Neural cell (in vitro differentiated cells): ENCODE measurements at regions not wholly inside any gene's neighbourhood (a gene's known extent, or its start where the extent isn't known, plus 50 kb on each side); places are given as distances from the start of the nearest gene placed in this dataset.

Source experiments
- H2AFZ ChIP-seq: fragments of 200-600, 300-800 bp; sonication (generic), shearing (Covaris generic); 2 replicates; pipeline ENCODE4 v1.6.0; 2014; ENCODE audit warnings: low read depth, mild to moderate bottlenecking, antibody characterized with exemption, low read length, moderate library complexity
- H3F3A ChIP-seq: fragments of 200-600 bp; shearing (Covaris generic); 2 replicates; pipeline ENCODE4 v1.6.1; 2016; ENCODE audit warnings: mild to moderate bottlenecking, moderate library complexity, mixed read lengths, antibody characterized with exemption, low read length; ENCODE audit not compliant: insufficient read depth, poor library complexity, severe bottlenecking
- H3K27ac ChIP-seq: fragments of 200-600, 300-800 bp; sonication (generic), shearing (Covaris generic); 2 replicates; pipeline ENCODE4 v1.5.1; 2014; ENCODE audit warnings: mild to moderate bottlenecking, low read length, moderate library complexity
- H3K27me3 ChIP-seq: fragments of 300-800, 200-600 bp; sonication (generic), shearing (Covaris generic); 2 replicates; pipeline ENCODE4 v1.6.0; 2014; ENCODE audit warnings: mild to moderate bottlenecking, low read depth, low read length, moderate library complexity; ENCODE audit not compliant: insufficient read depth
- H3K36me3 ChIP-seq: fragments of 300-800, 200-600 bp; sonication (generic), shearing (Covaris generic); 2 replicates; pipeline ENCODE4 v1.5.1; 2014; ENCODE audit warnings: mild to moderate bottlenecking, antibody characterized with exemption, low read length, moderate library complexity; ENCODE audit not compliant: insufficient read depth
- H3K4me2 ChIP-seq: fragments of 300-800, 200-600 bp; sonication (generic), shearing (Covaris generic); 2 replicates; pipeline ENCODE4 v1.6.0; 2014; ENCODE audit warnings: mild to moderate bottlenecking, low read length
- H3K4me3 ChIP-seq: fragments of 300-800, 200-600 bp; sonication (generic), shearing (Covaris generic); 2 replicates; pipeline ENCODE4 v1.5.1; 2014; ENCODE audit warnings: mild to moderate bottlenecking, low read length, moderate library complexity
- H3K79me2 ChIP-seq: fragments of 200-600 bp; shearing (Covaris generic); replicated peaks from 2 replicates; pipeline ENCODE4 v1.6.0; 2014; ENCODE audit warnings: mild to moderate bottlenecking, low read length, moderate library complexity; ENCODE audit not compliant: insufficient read depth
- H3K9ac ChIP-seq: fragments of 300-800, 200-600 bp; sonication (generic), shearing (Covaris generic); 2 replicates; pipeline ENCODE4 v1.6.1; 2016; ENCODE audit warnings: mild to moderate bottlenecking, low read length, mixed read lengths
- H3K9me2 ChIP-seq: fragments of 200-600 bp; shearing (Covaris generic); 2 replicates; pipeline ENCODE4 v1.6.1; 2016; ENCODE audit warnings: mild to moderate bottlenecking, low read length, mixed read lengths; ENCODE audit not compliant: insufficient read depth
- H3K9me3 ChIP-seq: fragments of 200-600, 300-800 bp; sonication (generic), shearing (Covaris generic); 2 replicates; pipeline ENCODE4 v1.6.1; 2016; ENCODE audit warnings: mild to moderate bottlenecking, mixed run types, low read length, moderate library complexity, mixed read lengths
- H4K20me1 ChIP-seq: fragments of 200-600 bp; shearing (Covaris generic); 2 replicates; pipeline ENCODE4 v1.6.1; 2016; ENCODE audit warnings: mild to moderate bottlenecking, mixed run types; ENCODE audit not compliant: insufficient read depth
- CTCF ChIP-seq: fragments of 450-650 bp; IDR thresholded peaks from 2 replicates; pipeline ENCODE4 v1.5.1; 2014; ENCODE audit warnings: antibody characterized with exemption, mild to moderate bottlenecking, moderate library complexity; ENCODE audit not compliant: poor library complexity, severe bottlenecking
- EP300 ChIP-seq: fragments of 450-650 bp; conservative IDR thresholded peaks from 2 replicates; pipeline ENCODE4 v1.6.1; 2014; ENCODE audit warnings: antibody characterized with exemption, mild to moderate bottlenecking, moderate library complexity; ENCODE audit not compliant: poor library complexity, severe bottlenecking
- EZH2 ChIP-seq: fragments of 200-600, 300-800 bp; shearing (Covaris generic), sonication (generic); IDR thresholded peaks from 2 replicates; pipeline ENCODE4 v1.6.1; 2014; ENCODE audit warnings: antibody characterized with exemption, low read length, borderline replicate concordance, mild to moderate bottlenecking; ENCODE audit not compliant: insufficient read depth, poor library complexity, severe bottlenecking
- MXI1 ChIP-seq: fragments of 450-650 bp; conservative IDR thresholded peaks from 2 replicates; pipeline ENCODE4 v1.6.1; 2014; ENCODE audit warnings: antibody characterized with exemption, mild to moderate bottlenecking; ENCODE audit not compliant: poor library complexity, severe bottlenecking
- POLR2AphosphoS5 ChIP-seq: IDR thresholded peaks from 2 replicates; pipeline ENCODE4 v1.6.1; 2012
- RAD21 ChIP-seq: fragments of 450-650 bp; conservative IDR thresholded peaks from 2 replicates; pipeline ENCODE4 v1.6.1; 2014; ENCODE audit warnings: antibody characterized with exemption, mild to moderate bottlenecking, moderate library complexity
- SMC3 ChIP-seq: fragments of 450-650 bp; conservative IDR thresholded peaks from 2 replicates; pipeline ENCODE4 v1.6.1; 2014; ENCODE audit warnings: antibody characterized with exemption, mild to moderate bottlenecking, moderate library complexity; ENCODE audit not compliant: poor library complexity
- TAF1 ChIP-seq: IDR thresholded peaks from 2 replicates; pipeline ENCODE4 v1.6.1; 2012; ENCODE audit warnings: low read depth
- TF ChIP-seq, protein P1 (sequence below): IDR thresholded peaks from 2 replicates; pipeline ENCODE4 v1.6.1; 2012; ENCODE audit warnings: borderline replicate concordance

GRCh38 chr1:48071513-48071912 is 74.3 kb upstream of the TRABD2B start:
- no peak overlapping the region for H3K4me3 ChIP-seq
- H3K27me3 ChIP-seq, result no peaks in the 10 kb centered on the region
- H3K4me2 ChIP-seq, result no peak overlapping the region
- no peak for TF ChIP-seq SMC3
- TF ChIP-seq EP300, result no peak
- no peak for TF ChIP-seq RAD21
- no peak for TF ChIP-seq TAF1
- TF ChIP-seq, protein P1, sequence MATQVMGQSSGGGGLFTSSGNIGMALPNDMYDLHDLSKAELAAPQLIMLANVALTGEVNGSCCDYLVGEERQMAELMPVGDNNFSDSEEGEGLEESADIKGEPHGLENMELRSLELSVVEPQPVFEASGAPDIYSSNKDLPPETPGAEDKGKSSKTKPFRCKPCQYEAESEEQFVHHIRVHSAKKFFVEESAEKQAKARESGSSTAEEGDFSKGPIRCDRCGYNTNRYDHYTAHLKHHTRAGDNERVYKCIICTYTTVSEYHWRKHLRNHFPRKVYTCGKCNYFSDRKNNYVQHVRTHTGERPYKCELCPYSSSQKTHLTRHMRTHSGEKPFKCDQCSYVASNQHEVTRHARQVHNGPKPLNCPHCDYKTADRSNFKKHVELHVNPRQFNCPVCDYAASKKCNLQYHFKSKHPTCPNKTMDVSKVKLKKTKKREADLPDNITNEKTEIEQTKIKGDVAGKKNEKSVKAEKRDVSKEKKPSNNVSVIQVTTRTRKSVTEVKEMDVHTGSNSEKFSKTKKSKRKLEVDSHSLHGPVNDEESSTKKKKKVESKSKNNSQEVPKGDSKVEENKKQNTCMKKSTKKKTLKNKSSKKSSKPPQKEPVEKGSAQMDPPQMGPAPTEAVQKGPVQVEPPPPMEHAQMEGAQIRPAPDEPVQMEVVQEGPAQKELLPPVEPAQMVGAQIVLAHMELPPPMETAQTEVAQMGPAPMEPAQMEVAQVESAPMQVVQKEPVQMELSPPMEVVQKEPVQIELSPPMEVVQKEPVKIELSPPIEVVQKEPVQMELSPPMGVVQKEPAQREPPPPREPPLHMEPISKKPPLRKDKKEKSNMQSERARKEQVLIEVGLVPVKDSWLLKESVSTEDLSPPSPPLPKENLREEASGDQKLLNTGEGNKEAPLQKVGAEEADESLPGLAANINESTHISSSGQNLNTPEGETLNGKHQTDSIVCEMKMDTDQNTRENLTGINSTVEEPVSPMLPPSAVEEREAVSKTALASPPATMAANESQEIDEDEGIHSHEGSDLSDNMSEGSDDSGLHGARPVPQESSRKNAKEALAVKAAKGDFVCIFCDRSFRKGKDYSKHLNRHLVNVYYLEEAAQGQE, result no peak
- no peak for TF ChIP-seq MXI1
- no peak for TF ChIP-seq EZH2
- no peak for TF ChIP-seq POLR2AphosphoS5
- TF ChIP-seq CTCF, result no peak
- H3F3A ChIP-seq, result no peaks in the 10 kb centered on the region
- no peak overlapping the region for H2AFZ ChIP-seq
- no peaks in the 10 kb centered on the region for H3K79me2 ChIP-seq
- no peak overlapping the region for H3K27ac ChIP-seq
- H3K9me3 ChIP-seq, result no peaks in the 10 kb centered on the region
- no peak overlapping the region for H3K9ac ChIP-seq
- no peaks in the 10 kb centered on the region for H3K9me2 ChIP-seq
- no peaks in the 10 kb centered on the region for H4K20me1 ChIP-seq
- H3K36me3 ChIP-seq, result no peaks in the 10 kb centered on the region

DNA sequence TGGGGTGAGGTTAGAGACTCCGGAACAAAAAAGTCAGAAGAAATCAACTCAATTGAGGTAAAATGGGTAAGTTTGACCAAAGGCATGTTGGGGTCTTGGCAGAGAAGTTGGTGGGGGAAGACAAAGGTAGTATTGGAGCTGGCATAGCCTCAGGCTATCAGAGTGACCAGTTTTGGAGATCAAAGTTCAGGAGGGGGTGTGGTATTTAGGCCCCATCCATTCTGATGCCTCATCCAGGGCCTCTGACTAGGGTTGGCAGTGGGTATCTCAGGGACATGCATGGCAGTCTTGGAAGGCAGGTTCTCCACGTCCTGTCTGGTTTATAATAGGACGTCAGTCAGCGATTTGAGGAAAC is 73.2 kb upstream of the TRABD2B start:
- H3K27me3 ChIP-seq, result no peaks in the 10 kb centered on the region

More for the DNA sequence above, 73.2 kb upstream of the TRABD2B start:
- no peak overlapping the region for H2AFZ ChIP-seq
- no peak for TF ChIP-seq SMC3
- TF ChIP-seq TAF1, result no peak
- TF ChIP-seq EP300, result no peak
- no peak for TF ChIP-seq POLR2AphosphoS5
- TF ChIP-seq RAD21, result no peak
- no peak for TF ChIP-seq MXI1
- TF ChIP-seq EZH2, result no peak
- no peak for TF ChIP-seq CTCF
- TF ChIP-seq, protein P1, result no peak
- H3K36me3 ChIP-seq, result no peaks in the 10 kb centered on the region
- no peaks in the 10 kb centered on the region for H3K79me2 ChIP-seq
- no peaks in the 10 kb centered on the region for H3K9me2 ChIP-seq
- no peak overlapping the region for H3K4me2 ChIP-seq
- H3F3A ChIP-seq, result no peaks in the 10 kb centered on the region
- H3K4me3 ChIP-seq, result no peak overlapping the region
- no peaks in the 10 kb centered on the region for H4K20me1 ChIP-seq
- no peak overlapping the region for H3K9ac ChIP-seq
- H3K9me3 ChIP-seq, result no peaks in the 10 kb centered on the region
- no peak overlapping the region for H3K27ac ChIP-seq
